Skin epidermis (tissue), 12 donors: ENCODE measurements at regions not wholly inside any gene's neighbourhood (a gene's known extent, or its start where the extent isn't known, plus 50 kb on each side); places are given as distances from the start of the nearest gene placed in this dataset.
"Not testable (repeated sequence)": the region's sequence is repeated elsewhere in the genome, so short reads cannot be mapped to it uniquely, and the experiment has no call there.

Source experiments
- H3K27ac ChIP-seq, 21 experiments: fragments of 200-600 bp; sonication (generic) in 11 of 21; one replicate each; pipeline ENCODE4 v1.5.0; 2020; ENCODE audit warnings: mild to moderate bottlenecking in 3 of 21, inconsistent platforms in 2 of 21, moderate library complexity in 2 of 21
- H3K4me3 ChIP-seq, 7 experiments: fragments of 200-600 bp; sonication (generic) in 2 of 7; one replicate each; pipeline ENCODE4 v1.5.0; 2020; ENCODE audit warnings: inconsistent platforms in 2 of 7, mild to moderate bottlenecking in 2 of 7, moderate library complexity in 1 of 7

DNA sequence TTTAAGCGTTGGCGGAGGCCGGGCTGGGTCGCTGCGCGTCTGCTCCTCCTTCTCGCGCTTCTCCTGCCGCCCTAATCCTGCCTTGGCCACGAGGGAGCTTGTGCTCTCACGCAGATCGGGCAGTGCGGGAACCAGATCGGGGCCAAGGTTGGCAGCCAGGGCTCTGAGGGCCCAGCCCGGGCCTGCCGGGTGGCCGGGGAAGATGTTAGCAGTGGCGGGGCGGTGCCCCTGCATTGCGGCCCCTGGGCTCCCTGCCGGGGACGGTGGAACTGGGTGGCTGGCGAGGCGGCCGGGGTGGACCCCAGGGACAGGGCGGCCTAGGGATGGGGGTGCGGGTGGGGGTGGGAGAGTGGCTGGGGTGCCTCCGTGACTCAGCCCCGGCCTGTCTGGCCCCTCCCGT lies 297.4 kb downstream of the CACNA1B start:
- H3K4me3 ChIP-seq, H3K27ac ChIP-seq: not testable (repeated sequence)

DNA sequence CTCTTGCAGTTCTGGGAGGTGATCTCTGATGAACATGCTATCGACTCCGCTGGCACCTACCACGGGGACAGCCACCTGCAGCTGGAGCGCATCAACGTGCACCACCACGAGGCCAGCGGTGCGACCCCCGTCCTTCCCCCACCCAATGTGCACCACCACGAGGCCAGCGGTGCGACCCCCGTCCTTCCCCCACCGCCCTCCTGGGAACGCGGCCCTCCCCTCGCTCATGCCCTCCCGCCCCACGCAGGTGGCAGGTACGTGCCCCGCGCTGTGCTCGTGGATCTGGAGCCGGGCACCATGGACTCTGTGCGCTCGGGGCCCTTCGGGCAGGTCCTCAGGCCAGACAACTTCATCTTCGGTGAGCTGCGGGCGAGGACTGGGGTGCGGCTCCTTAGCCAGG lies 297.8 kb downstream of the CACNA1B start:
- not testable (repeated sequence) for H3K4me3 ChIP-seq, H3K27ac ChIP-seq

DNA sequence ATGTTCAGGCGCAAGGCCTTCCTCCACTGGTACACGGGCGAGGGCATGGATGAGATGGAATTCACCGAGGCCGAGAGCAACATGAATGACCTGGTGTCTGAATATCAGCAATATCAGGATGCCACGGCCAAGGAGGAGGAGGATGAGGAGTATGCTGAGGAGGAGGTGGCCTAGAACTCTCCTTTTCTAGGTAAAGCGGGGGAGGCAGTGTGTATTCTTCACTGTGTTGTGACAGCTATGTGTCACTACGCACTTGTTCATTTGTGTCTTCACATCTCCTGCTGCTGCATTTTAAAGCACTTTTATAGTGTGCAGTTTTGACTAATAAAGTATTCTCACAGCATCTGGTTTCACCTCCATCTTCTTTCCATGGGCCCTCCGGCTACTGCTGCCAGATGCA lies 299.5 kb downstream of the CACNA1B start:
- not testable (repeated sequence) for H3K27ac ChIP-seq

GRCh38 chr9:138179003-138179402 lies 301.4 kb downstream of the CACNA1B start:
- H3K27ac ChIP-seq, H3K4me3 ChIP-seq: not testable (repeated sequence)

More for the DNA sequence above, 299.5 kb downstream of the CACNA1B start:
- not testable (repeated sequence) for H3K4me3 ChIP-seq

GRCh38 chr9:138179671-138180070 lies 302.1 kb downstream of the CACNA1B start:
- not testable (repeated sequence) for H3K27ac ChIP-seq, H3K4me3 ChIP-seq

GRCh38 chr9:138181963-138182362 lies 304.4 kb downstream of the CACNA1B start:
- not testable (repeated sequence) for H3K4me3 ChIP-seq, H3K27ac ChIP-seq

- not testable (repeated sequence) for H3K4me3 ChIP-seq, H3K27ac ChIP-seq
These were observed 319.6 kb downstream of the CACNA1B start for GRCh38 chr9:138197156-138197555.

- not testable (repeated sequence) for H3K4me3 ChIP-seq, H3K27ac ChIP-seq
These were observed 321.4 kb downstream of the CACNA1B start for GRCh38 chr9:138198963-138199362.

DNA sequence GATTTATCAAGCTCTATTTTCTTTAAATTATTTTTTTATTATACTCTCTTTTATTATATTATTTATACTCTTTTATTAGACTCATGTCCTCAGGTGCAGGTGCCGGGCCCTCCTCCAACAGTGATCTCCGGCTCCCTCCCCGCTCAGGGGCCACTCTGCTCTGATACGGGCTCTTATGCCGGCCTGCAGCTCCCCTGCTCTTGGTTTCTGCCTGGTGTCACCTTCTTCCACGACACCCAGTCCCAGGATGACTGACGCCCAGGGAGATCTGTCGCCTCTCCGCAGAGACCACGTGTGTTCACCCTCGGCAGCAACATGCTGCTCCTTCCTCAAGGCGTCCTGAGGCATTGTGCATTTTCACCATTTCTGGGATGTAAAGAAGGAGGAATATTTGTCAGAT lies 322.3 kb downstream of the CACNA1B start:
- H3K27ac ChIP-seq, H3K4me3 ChIP-seq: not testable (repeated sequence)

DNA sequence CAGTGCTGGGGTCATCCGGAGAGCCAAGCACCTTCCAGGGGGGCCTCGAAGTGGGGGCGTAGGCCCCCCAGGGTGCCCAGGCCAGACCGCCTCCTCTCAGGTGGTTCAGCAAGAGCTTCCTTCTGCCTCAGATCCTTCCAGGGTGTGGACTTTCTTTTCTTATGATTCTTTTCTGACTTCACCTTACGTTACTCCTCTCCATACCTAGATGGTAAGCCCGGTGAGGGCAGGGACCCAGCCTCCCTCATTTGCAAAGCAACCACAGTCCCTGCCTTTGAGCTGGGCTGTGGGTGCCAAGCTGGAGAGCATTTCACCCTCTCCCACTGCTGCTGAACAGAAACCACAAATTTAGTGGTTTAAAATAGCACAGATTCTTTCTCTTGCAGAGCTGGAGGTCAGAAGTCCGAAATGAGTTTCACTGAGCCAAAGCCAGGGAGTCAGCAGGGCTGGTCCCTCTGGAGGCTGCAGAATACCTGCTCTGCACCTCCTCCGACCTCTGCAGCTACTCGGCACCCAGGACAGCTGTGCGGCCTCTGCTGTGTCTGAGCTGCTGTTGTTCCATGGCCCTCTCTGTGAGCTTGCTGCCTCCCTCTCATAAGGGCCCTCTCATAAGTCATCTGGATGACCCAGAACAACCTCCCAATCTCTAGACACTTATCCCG lies 323.0 kb downstream of the CACNA1B start:
- not testable (repeated sequence) for H3K4me3 ChIP-seq, H3K27ac ChIP-seq

GRCh38 chr9:138201167-138201889 lies 323.7 kb downstream of the CACNA1B start:
- not testable (repeated sequence) for H3K4me3 ChIP-seq, H3K27ac ChIP-seq

DNA sequence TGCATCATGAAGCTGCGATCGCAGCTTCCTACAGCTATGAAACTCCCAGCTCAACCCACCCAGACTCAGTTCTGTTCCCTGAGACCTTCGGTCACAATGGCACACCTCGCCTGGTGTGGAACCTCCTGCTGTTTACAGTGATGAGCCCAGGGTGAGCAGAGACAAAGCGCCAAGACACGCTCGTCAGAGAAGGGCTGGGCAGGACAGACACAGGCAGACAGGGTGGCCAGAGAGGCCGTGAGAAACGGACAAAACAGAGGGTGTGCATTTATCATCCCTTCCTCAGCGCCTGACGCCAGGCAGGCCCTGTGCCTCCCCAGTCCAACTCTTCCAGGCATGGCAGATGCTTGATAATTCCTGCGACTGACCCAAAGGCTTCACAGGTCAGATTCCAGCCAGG lies 324.5 kb downstream of the CACNA1B start:
- H3K27ac ChIP-seq, H3K4me3 ChIP-seq: not testable (repeated sequence)

DNA sequence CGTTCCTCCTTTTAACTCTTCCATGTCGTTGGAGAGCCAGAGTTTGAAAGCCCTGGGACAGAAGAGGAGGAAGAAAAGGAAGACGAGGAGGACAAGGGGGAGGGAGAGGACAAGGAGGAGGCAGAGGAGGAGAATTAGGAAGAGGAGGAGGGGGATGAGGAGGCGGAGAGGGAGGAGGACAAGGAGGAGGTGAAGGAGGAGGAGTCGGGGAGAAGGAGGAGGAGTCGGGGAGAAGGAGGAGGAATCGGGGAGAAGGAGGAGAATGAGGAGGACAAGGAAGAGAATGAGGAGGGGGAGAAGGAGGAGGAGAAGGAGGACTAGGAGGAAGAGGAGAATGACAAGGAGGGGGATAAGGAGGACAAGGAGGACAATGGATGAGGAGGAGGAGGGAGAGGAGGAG lies 325.7 kb downstream of the CACNA1B start:
- H3K27ac ChIP-seq, H3K4me3 ChIP-seq: not testable (repeated sequence)

DNA sequence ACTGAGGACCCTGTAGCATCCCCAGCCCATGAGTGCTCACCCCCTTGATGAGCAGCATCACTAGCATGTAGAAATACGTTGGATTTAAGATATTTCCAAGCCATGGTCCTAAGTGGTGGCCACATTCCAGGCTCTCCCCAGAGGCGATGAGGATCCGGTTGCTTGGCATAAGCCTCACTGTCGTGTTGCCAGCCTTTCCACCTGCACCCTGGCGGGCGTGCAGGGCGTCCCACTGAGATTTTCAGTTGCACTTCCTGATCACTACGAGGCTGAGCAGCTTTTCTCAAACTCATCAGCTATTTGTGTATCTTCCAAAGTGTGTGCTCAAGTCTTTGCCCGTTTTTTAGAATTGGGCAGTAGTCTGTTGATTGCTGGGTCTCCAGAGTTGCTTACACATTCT lies 326.3 kb downstream of the CACNA1B start:
- H3K4me3 ChIP-seq, H3K27ac ChIP-seq: not testable (repeated sequence)

DNA sequence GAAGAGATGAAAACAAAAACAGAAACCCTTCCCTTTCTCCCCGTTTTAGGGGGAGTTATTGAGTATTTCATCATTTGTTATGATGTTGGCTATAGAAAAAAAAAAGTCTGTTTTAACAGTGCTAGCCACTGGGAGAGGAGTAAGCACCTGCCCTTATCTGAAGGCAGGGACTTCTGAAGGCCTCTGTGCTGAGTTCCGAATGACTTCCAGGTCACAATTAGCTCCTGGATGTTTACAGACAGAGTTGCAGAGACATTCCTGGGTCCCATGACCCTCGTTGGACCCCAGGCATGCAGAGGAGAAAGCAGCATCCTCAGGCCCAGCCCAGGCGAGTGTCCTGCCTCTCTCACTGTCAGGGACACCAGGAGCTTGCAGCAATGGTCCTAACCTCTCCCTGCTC lies 328.5 kb downstream of the CACNA1B start:
- not testable (repeated sequence) for H3K27ac ChIP-seq

DNA sequence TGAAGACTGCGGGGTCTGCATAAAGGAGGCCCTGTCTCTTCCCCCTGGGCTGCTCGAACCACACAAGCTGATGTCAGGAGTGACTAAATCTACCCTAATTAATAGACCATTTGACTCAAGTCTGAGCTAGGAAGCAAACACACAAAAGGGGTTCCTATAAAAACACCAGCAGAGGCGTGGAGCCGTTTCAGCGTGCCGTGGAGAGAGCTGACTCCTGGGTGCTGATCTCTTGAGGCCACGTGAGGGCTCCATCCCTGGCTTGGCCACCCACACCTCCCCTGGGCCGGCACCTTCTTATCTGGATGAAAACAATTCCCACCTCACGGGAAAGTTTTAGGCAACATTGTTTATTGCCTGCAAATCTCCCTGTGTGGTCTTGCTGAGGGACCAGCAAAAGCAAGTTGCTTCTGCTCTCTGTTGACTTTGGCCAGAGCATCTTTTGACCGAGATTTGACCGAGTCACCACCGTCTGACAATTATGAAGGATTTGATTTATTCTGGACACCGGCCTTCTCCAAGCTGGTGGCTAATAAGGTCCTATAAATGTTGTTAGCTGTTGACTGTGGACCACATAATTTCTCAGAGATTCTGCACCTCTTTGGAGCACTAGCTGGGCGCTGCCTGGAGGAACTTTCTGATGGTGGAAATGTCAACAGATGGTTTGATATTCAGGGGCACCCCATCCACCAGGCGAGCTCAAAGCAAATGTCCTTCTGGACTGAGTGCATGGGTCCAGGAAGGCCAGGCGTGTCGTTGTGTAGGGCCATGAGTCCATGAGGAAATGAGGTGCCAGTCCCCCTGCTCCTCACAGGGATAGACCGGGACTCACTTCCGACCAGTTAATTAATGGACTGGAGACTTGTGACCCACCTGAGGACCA lies 330.0 kb downstream of the CACNA1B start:
- H3K4me3 ChIP-seq, H3K27ac ChIP-seq: not testable (repeated sequence)

More for the DNA sequence above, 328.5 kb downstream of the CACNA1B start:
- not testable (repeated sequence) for H3K4me3 ChIP-seq

DNA sequence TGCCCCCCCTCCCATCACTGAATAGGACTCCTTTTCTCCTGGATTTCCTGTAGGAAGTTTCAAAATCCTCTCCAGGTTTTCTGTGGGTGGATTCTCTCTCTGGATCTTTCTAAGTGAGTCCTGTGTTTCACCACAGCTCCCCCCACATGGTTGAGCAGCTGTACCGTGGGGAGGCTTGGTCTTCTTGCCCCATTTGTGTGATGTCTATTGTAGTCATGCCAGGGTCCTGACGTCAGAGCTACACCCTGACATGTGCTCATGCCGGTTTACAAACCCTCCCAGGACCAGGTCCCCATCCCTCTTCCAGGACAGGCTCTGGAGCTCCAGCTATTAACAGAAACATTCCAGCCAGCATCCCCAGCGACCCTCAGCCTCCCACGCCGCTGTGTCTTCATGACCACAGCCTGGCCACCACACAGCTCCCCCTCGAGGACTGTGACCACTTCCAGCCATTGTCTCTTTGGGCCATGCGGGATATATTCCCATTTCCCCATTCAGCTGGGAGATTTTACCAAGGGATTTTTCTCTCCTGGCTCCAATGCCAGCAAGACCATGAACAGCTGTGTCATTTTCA lies 331.6 kb downstream of the CACNA1B start:
- H3K27ac ChIP-seq, H3K4me3 ChIP-seq: not testable (repeated sequence)

GRCh38 chr9:138210388-138210986 lies 332.9 kb downstream of the CACNA1B start:
- not testable (repeated sequence) for H3K4me3 ChIP-seq, H3K27ac ChIP-seq

DNA sequence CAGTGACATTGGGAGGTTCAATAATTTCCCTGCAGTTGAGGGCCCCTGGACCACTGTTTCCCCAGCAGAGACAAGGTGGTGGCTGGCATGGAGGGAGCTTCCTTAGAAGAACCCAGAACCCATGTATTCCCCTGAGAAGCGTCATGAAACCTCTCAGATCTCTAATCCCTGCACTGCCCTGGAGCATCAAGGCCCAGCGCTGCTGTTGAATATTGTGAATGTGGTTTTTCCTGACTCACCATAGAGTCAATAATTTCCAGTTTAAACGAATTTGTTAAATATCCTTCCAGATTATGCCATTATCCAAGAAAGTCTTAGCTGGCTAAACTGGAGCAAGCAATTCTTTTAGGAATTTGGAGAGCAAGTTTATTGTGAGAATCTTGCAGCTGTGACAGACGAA lies 333.5 kb downstream of the CACNA1B start:
- not testable (repeated sequence) for H3K4me3 ChIP-seq, H3K27ac ChIP-seq
